ENCODE measurements at regions not wholly inside any gene's neighbourhood (a gene's known extent, or its start where the extent isn't known, plus 50 kb on each side); places are given as distances from the start of the nearest gene placed in this dataset.
A peak's percentile ranks its signal among the peaks of the same experiment; 100 is the strongest.
"Not testable (repeated sequence)": the region's sequence is repeated elsewhere in the genome, so short reads cannot be mapped to it uniquely, and the experiment has no call there.

- not testable (repeated sequence) for H3K14ac ChIP-seq (ENCODE audit: low read length); H2BK12ac ChIP-seq (ENCODE audit: low read length); H4K91ac ChIP-seq (ENCODE audit: low read depth, low read length, poor library complexity); H3K4me2 ChIP-seq (ENCODE audit: insufficient read depth, low read length, poor library complexity, severe bottlenecking); H3K4ac ChIP-seq (ENCODE audit: low read length); H3K18ac ChIP-seq (ENCODE audit: low read length); H3K4me3 ChIP-seq (ENCODE audit: low read length in 2 of 2); H3K27ac ChIP-seq (replicated peaks; ENCODE audit: low read length); H3K79me1 ChIP-seq (ENCODE audit: low read depth, low read length); H3K9me3 ChIP-seq (replicated peaks in 1 of 2; ENCODE audit: control insufficient read depth in 2 of 2, insufficient read depth in 1 of 2, low read depth in 1 of 2, low read length in 2 of 2); H3K4me1 ChIP-seq (ENCODE audit: control insufficient read depth in 2 of 2, insufficient read depth in 1 of 2, low read depth in 1 of 2, low read length in 2 of 2); H2BK120ac ChIP-seq (ENCODE audit: low read depth, low read length); H3K23ac ChIP-seq (ENCODE audit: low read depth, low read length, poor library complexity); H2BK5ac ChIP-seq (ENCODE audit: low read length); H3K36me3 ChIP-seq (replicated peaks in 1 of 2; ENCODE audit: control insufficient read depth in 2 of 2, insufficient read depth in 2 of 2, low read length in 2 of 2); H2BK15ac ChIP-seq (ENCODE audit: low read length); H2AK5ac ChIP-seq (ENCODE audit: low read depth, low read length); H3K9ac ChIP-seq (ENCODE audit: low read depth, low read length, poor library complexity); H4K8ac ChIP-seq (ENCODE audit: low read depth, low read length); H2AFZ ChIP-seq (ENCODE audit: low read length); DNase-seq (ENCODE audit: low spot score); H3K27me3 ChIP-seq (ENCODE audit: control insufficient read depth in 3 of 3, insufficient read depth in 3 of 3, low read depth in 1 of 3, low read length in 3 of 3)
- no CpG with 5 or more reads among the region's 3 CpGs for WGBS, 2 donors (ENCODE audit: extremely low coverage in 2 of 2, insufficient read length in 2 of 2, insufficient replicate concordance in 1 of 2)
Measured at GRCh38 chr7:76148947-76149346, 52.7 kb upstream of the SRRM3 start.

GRCh38 chr7:76149847-76150691 lies 51.6 kb upstream of the SRRM3 start:
- DNase-seq (ENCODE audit: low spot score), result no peak
- no peaks in the 10 kb centered on the region for H3K79me1 ChIP-seq (ENCODE audit: low read depth, low read length)
- no peak overlapping the region for H3K27ac ChIP-seq (replicated peaks; ENCODE audit: low read length)
- H3K9me3 ChIP-seq (replicated peaks in 1 of 2; ENCODE audit: control insufficient read depth in 2 of 2, insufficient read depth in 1 of 2, low read depth in 1 of 2, low read length in 2 of 2), result no peaks in the 10 kb centered on the region
- no peak overlapping the region for H3K4me3 ChIP-seq (ENCODE audit: low read length in 2 of 2)
- peak overlapping the region; percentile 0 for H3K18ac ChIP-seq (ENCODE audit: low read length)
- no peak overlapping the region for H2BK15ac ChIP-seq (ENCODE audit: low read length)
- H3K9ac ChIP-seq (ENCODE audit: low read depth, low read length, poor library complexity), result peak overlapping the region; percentile 50
- H3K14ac ChIP-seq (ENCODE audit: low read length), result peak overlapping the region; percentile 31
- no peak overlapping the region for H2BK12ac ChIP-seq (ENCODE audit: low read length)
- no peak overlapping the region for H2BK5ac ChIP-seq (ENCODE audit: low read length)
- H3K27me3 ChIP-seq (ENCODE audit: control insufficient read depth in 3 of 3, insufficient read depth in 3 of 3, low read depth in 1 of 3, low read length in 3 of 3), result no peaks in the 10 kb centered on the region
- H3K23ac ChIP-seq (ENCODE audit: low read depth, low read length, poor library complexity), result peak overlapping the region; percentile 73
- H2BK120ac ChIP-seq (ENCODE audit: low read depth, low read length), result no peak overlapping the region
- H3K36me3 ChIP-seq (replicated peaks in 1 of 2; ENCODE audit: control insufficient read depth in 2 of 2, insufficient read depth in 2 of 2, low read length in 2 of 2), result no peaks in the 10 kb centered on the region
- H3K4me2 ChIP-seq (ENCODE audit: insufficient read depth, low read length, poor library complexity, severe bottlenecking), result no peak overlapping the region
- H2AK5ac ChIP-seq (ENCODE audit: low read depth, low read length), result no peak overlapping the region
- no peak overlapping the region for H4K8ac ChIP-seq (ENCODE audit: low read depth, low read length)
- H4K91ac ChIP-seq (ENCODE audit: low read depth, low read length, poor library complexity), result no peak overlapping the region
- H2AFZ ChIP-seq (ENCODE audit: low read length), result no peak overlapping the region
- no peaks in the 10 kb centered on the region for H3K4me1 ChIP-seq (ENCODE audit: control insufficient read depth in 2 of 2, insufficient read depth in 1 of 2, low read depth in 1 of 2, low read length in 2 of 2)
- no peak overlapping the region for H3K4ac ChIP-seq (ENCODE audit: low read length)
- no CpG with 5 or more reads among the region's 53 CpGs for WGBS, 2 donors (ENCODE audit: extremely low coverage in 2 of 2, insufficient read length in 2 of 2, insufficient replicate concordance in 1 of 2)

Measured in neuronal stem cell (in vitro differentiated cells).